ENCODE measurements at regions not wholly inside any gene's neighbourhood (a gene's known extent, or its start where the extent isn't known, plus 50 kb on each side); places are given as distances from the start of the nearest gene placed in this dataset.

DNA sequence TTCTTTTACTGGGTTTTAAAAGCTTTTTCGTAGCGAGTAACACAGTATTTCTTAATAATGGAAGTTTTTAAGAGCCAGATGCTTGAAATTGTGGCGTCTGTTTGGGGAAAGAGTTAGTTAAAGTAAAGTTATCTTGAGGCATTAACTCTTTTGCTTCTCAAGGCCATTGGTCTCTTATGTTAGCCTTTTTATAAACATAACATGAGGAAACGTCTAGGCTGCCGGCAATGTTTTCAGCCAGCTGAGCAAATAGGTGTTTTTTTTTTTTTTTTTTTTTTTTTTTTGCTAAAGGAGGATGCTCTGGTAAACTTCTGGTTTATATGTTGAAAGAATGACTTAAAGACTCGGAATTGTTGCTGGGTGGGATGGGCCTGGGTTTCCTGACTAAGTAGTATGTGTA, 51.1 kb upstream of the RBMX start:
- Mint-ChIP-seq H3K4me3 (no peak overlapping the region), H3K27me3 (no peaks in the 10 kb centered on the region), H3K9me3 (no peaks in the 10 kb centered on the region), H3K27ac (no peak overlapping the region), H3K4me1 (peaks cover 14% of the 10 kb centered on the region), H3K36me3 (ENCODE audit: low read depth) (peaks cover 8% of the 10 kb centered on the region)
- DNase-seq = no peak
- intact Hi-C loops (cut with micrococcal nuclease) = no loop called here
